Activated CD8-positive, alpha-beta T cell treated with anti-CD3 and anti-CD28 coated beads for 36 hours (primary cell): ENCODE measurements at regions not wholly inside any gene's neighbourhood (a gene's known extent, or its start where the extent isn't known, plus 50 kb on each side); places are given as distances from the start of the nearest gene placed in this dataset.
"Not testable (repeated sequence)": the region's sequence is repeated elsewhere in the genome, so short reads cannot be mapped to it uniquely, and the experiment has no call there.

ENCODE experiments used
- ATAC-seq: fragments of 200-7000 bp; cut with Tn5 transposase; one replicate; pipeline ENCODE4 v1.10.0; 2021; ENCODE audit warnings: mild to moderate bottlenecking, moderate library complexity
- CTCF ChIA-PET: fragments of 350-600 bp; sonication (Branson Sonifier 250); formaldehyde crosslinking; loops from one replicate; lab custom pipeline; 2021; ENCODE audit warnings: antibody characterized with exemption; lab: Charles Lee
- POLR2A ChIA-PET: fragments of 350-600 bp; sonication (Branson Sonifier 250); formaldehyde crosslinking; loops from one replicate; lab custom pipeline; 2021; ENCODE audit warnings: antibody characterized with exemption; lab: Charles Lee
- DNase-seq: peaks from one replicate; pipeline ENCODE4 v3.0.0-alpha.2; 2020
- H3K27ac Mint-ChIP-seq: one replicate; pipeline ENCODE4 v1.8.0; 2021; ENCODE audit warnings: mild to moderate bottlenecking, mixed read lengths
- H3K27me3 Mint-ChIP-seq: one replicate; pipeline ENCODE4 v1.8.0; 2021; ENCODE audit warnings: mixed read lengths
- H3K36me3 Mint-ChIP-seq: one replicate; pipeline ENCODE4 v1.8.0; 2021; ENCODE audit warnings: low read depth, mixed read lengths
- H3K4me1 Mint-ChIP-seq: one replicate; pipeline ENCODE4 v1.8.0; 2021; ENCODE audit warnings: low read depth, mixed read lengths
- H3K4me3 Mint-ChIP-seq: one replicate; pipeline ENCODE4 v1.8.0; 2021; ENCODE audit warnings: mild to moderate bottlenecking, moderate library complexity, mixed read lengths
- H3K9me3 Mint-ChIP-seq: one replicate; pipeline ENCODE4 v1.8.0; 2021; ENCODE audit warnings: mixed read lengths
- CTCF ChIP-seq: fragments of 200-600 bp; IDR thresholded peaks from one replicate; pipeline ENCODE4 v1.8.0; 2022; ENCODE audit warnings: antibody characterized with exemption, mild to moderate bottlenecking
- intact Hi-C: fragments of 100-400 bp; cut with micrococcal nuclease; formaldehyde crosslinking; loops from one replicate; pipeline ENCODE4 v1.10.0; 2022

- H3K27ac Mint-ChIP-seq: no peak overlapping the region
- H3K4me3 Mint-ChIP-seq: no peak overlapping the region
- H3K27me3 Mint-ChIP-seq: no peaks in the 10 kb centered on the region
- no peaks in the 10 kb centered on the region for H3K9me3 Mint-ChIP-seq
- CTCF ChIA-PET: no interaction called here
- H3K36me3 Mint-ChIP-seq: no peaks in the 10 kb centered on the region
- POLR2A ChIA-PET: no interaction called here
- ATAC-seq: no peak
- no peak for DNase-seq
- H3K4me1 Mint-ChIP-seq: no peaks in the 10 kb centered on the region
- intact Hi-C loops: no loop called here
- TF ChIP-seq CTCF: no peak
Measured at GRCh38 chr21:24545807-24546361, 1061.4 kb downstream of the MRPL39 start.

- Mint-ChIP-seq H3K36me3 (no peaks in the 10 kb centered on the region), H3K4me3 (no peak overlapping the region), H3K9me3 (no peaks in the 10 kb centered on the region), H3K27me3 (no peaks in the 10 kb centered on the region), H3K27ac (no peak overlapping the region), H3K4me1 (no peaks in the 10 kb centered on the region)
- DNase-seq (no peak), ATAC-seq (no peak)
- peak; percentile 74 for TF ChIP-seq CTCF
- ChIA-PET POLR2A (no interaction called here), CTCF (interaction anchor here (0.7 kb wide), 2 partner anchors 96 to 140 kb away, joined by 3 read pairs; no protein-coding TSS in a partner anchor)
- intact Hi-C loops: loop anchor here (10.0 kb wide), 1 partner anchor 871 kb away; no protein-coding TSS in a partner anchor
Measured at GRCh38 chr21:24514081-24514733, 1093.1 kb downstream of the MRPL39 start.

GRCh38 chr21:24509131-24509530 lies 1098.2 kb downstream of the MRPL39 start:
- H3K4me1 Mint-ChIP-seq: no peaks in the 10 kb centered on the region
- H3K4me3 Mint-ChIP-seq: no peak overlapping the region
- ATAC-seq: no peak
- DNase-seq: no peak
- intact Hi-C loops: no loop called here
- TF ChIP-seq CTCF: no peak
- POLR2A ChIA-PET: no interaction called here
- no peaks in the 10 kb centered on the region for H3K36me3 Mint-ChIP-seq
- no peaks in the 10 kb centered on the region for H3K27me3 Mint-ChIP-seq
- CTCF ChIA-PET: no interaction called here
- peaks cover 3% of the 10 kb centered on the region for H3K9me3 Mint-ChIP-seq
- no peak overlapping the region for H3K27ac Mint-ChIP-seq

- no peak overlapping the region for H3K27ac Mint-ChIP-seq
- no peaks in the 10 kb centered on the region for H3K4me1 Mint-ChIP-seq
- no peak overlapping the region for H3K4me3 Mint-ChIP-seq
- H3K27me3 Mint-ChIP-seq: no peaks in the 10 kb centered on the region
- no peak for DNase-seq
- no peak for ATAC-seq
- ChIA-PET POLR2A (no interaction called here), CTCF (no interaction called here)
- intact Hi-C loops: no loop called here
- TF ChIP-seq CTCF: no peak
- H3K9me3 Mint-ChIP-seq: no peaks in the 10 kb centered on the region
- no peaks in the 10 kb centered on the region for H3K36me3 Mint-ChIP-seq
Measured at GRCh38 chr21:24486973-24487372, 1120.3 kb downstream of the MRPL39 start.

- H3K27me3 Mint-ChIP-seq, ATAC-seq, POLR2A ChIA-PET, H3K36me3 Mint-ChIP-seq, intact Hi-C loops, H3K4me1 Mint-ChIP-seq, H3K9me3 Mint-ChIP-seq, H3K27ac Mint-ChIP-seq, H3K4me3 Mint-ChIP-seq, DNase-seq, CTCF ChIA-PET: not testable (repeated sequence)
Measured at GRCh38 chr21:24483361-24483760, 1123.9 kb downstream of the MRPL39 start.
